Right atrium auricular region (tissue), 2 donors: ENCODE measurements at regions not wholly inside any gene's neighbourhood (a gene's known extent, or its start where the extent isn't known, plus 50 kb on each side); places are given as distances from the start of the nearest gene placed in this dataset.
A peak's percentile ranks its signal among the peaks of the same experiment; 100 is the strongest.

Experiments
- DNase-seq: peaks from one replicate; pipeline ENCODE4 v3.0.0-alpha.2; 2019; ENCODE audit warnings: low spot score
- H3K27ac ChIP-seq, 2 donors: fragments of 200-600 bp; sonication (generic); 1 replicate in 1 of 2; 2 replicates in 1 of 2; pipeline ENCODE4 v1.5.1; 2016 to 2019
- H3K27me3 ChIP-seq, 2 donors: fragments of 200-600 bp; sonication (generic); one replicate each; pipeline versions ENCODE4 v1.5.1 to v1.6.0; 2017 to 2019
- H3K36me3 ChIP-seq: fragments of 200-600 bp; sonication (generic); one replicate; pipeline ENCODE4 v1.5.1; 2016
- H3K4me1 ChIP-seq, 2 donors: fragments of 200-600 bp; sonication (generic); one replicate each; pipeline versions ENCODE4 v1.5.1 to v1.6.0; 2017 to 2019
- H3K4me3 ChIP-seq, 2 donors: fragments of 200-600 bp; sonication (generic); 1 replicate in 1 of 2; 2 replicates in 1 of 2; pipeline ENCODE4 v1.5.1; 2017 to 2019; ENCODE audit warnings: mild to moderate bottlenecking in 1 of 2, moderate library complexity in 1 of 2
- H3K9me3 ChIP-seq, 2 donors: fragments of 200-600 bp; sonication (generic); one replicate each; pipeline ENCODE4 v1.5.1; 2019
- CTCF ChIP-seq, 2 donors: fragments of 200-600 bp; sonication (generic); IDR thresholded peaks; one replicate each; pipeline ENCODE4 v1.5.1; 2019; ENCODE audit warnings: antibody characterized with exemption in 2 of 2

- DNase-seq, result no peak
- no peak overlapping the region for H3K4me3 ChIP-seq
- TF ChIP-seq CTCF (IDR thresholded peaks at IDR 0.05), result no peak
Measured at GRCh38 chr15:38861108-38861507, 296.5 kb upstream of the RASGRP1 start.

GRCh38 chr15:38862099-38862498 lies 297.5 kb upstream of the RASGRP1 start:
- H3K4me1 ChIP-seq, result peaks cover 0 to 5% of the 10 kb centered on the region in 2 donors
- no peaks in the 10 kb centered on the region for H3K36me3 ChIP-seq
- H3K27me3 ChIP-seq, result no peaks in the 10 kb centered on the region
- H3K9me3 ChIP-seq, result no peaks in the 10 kb centered on the region
- no peak overlapping the region for H3K4me3 ChIP-seq
- H3K27ac ChIP-seq, result no peak overlapping the region
- DNase-seq, result no peak
- no peak for TF ChIP-seq CTCF (IDR thresholded peaks at IDR 0.05)

More at GRCh38 chr15:38861108-38861507, 296.5 kb upstream of the RASGRP1 start:
- Histone ChIP-seq H3K27ac (no peak overlapping the region), H3K27me3 (no peaks in the 10 kb centered on the region), H3K4me1 (peaks cover 0 to 5% of the 10 kb centered on the region in 2 donors), H3K9me3 (no peaks in the 10 kb centered on the region), H3K36me3 (no peaks in the 10 kb centered on the region)

- no peak for DNase-seq
- Histone ChIP-seq H3K4me3 (no peak overlapping the region), H3K4me1 (peaks cover 0 to 5% of the 10 kb centered on the region in 2 donors), H3K36me3 (no peaks in the 10 kb centered on the region), H3K27me3 (no peaks in the 10 kb centered on the region), H3K27ac (no peak overlapping the region), H3K9me3 (no peaks in the 10 kb centered on the region)
- no peak for TF ChIP-seq CTCF (IDR thresholded peaks at IDR 0.05)
Measured at GRCh38 chr15:38863381-38863780, 298.8 kb upstream of the RASGRP1 start.

- DNase-seq, result no peak
- Histone ChIP-seq H3K4me1 (peaks cover 0 to 5% of the 10 kb centered on the region in 2 donors), H3K36me3 (no peaks in the 10 kb centered on the region), H3K27ac (no peak overlapping the region), H3K9me3 (no peaks in the 10 kb centered on the region), H3K27me3 (no peaks in the 10 kb centered on the region), H3K4me3 (no peak overlapping the region)
- no peak for TF ChIP-seq CTCF (IDR thresholded peaks at IDR 0.05)
Measured at GRCh38 chr15:38864122-38864521, 299.5 kb upstream of the RASGRP1 start.

- no peaks in the 10 kb centered on the region for H3K27me3 ChIP-seq
- no peak for TF ChIP-seq CTCF (IDR thresholded peaks at IDR 0.05)
- H3K4me1 ChIP-seq, result peaks cover 0 to 5% of the 10 kb centered on the region in 2 donors
- no peak overlapping the region for H3K4me3 ChIP-seq
- peak overlapping the region in 1 of 2 donors; percentile 43 for H3K27ac ChIP-seq
- H3K36me3 ChIP-seq, result no peaks in the 10 kb centered on the region
- no peaks in the 10 kb centered on the region for H3K9me3 ChIP-seq
- peak; percentile 79 for DNase-seq
Measured at GRCh38 chr15:38864827-38865581, 300.4 kb upstream of the RASGRP1 start.

GRCh38 chr15:38867556-38867955 lies 302.9 kb upstream of the RASGRP1 start:
- H3K27me3 ChIP-seq, result no peaks in the 10 kb centered on the region
- no peak for DNase-seq

More at GRCh38 chr15:38867556-38867955, 302.9 kb upstream of the RASGRP1 start:
- Histone ChIP-seq H3K4me1 (peaks cover 0 to 5% of the 10 kb centered on the region in 2 donors), H3K4me3 (no peak overlapping the region), H3K27ac (no peak overlapping the region), H3K9me3 (peaks cover 0 to 6% of the 10 kb centered on the region in 2 donors), H3K36me3 (no peaks in the 10 kb centered on the region)
- no peak for TF ChIP-seq CTCF (IDR thresholded peaks at IDR 0.05)
